Ishikawa (cell line): ENCODE measurements at regions not wholly inside any gene's neighbourhood (a gene's known extent, or its start where the extent isn't known, plus 50 kb on each side); places are given as distances from the start of the nearest gene placed in this dataset.

Experiments used
- CEBPB ChIP-seq: IDR thresholded peaks from 2 replicates; pipeline ENCODE4 v1.6.1; 2012
- CREB1 ChIP-seq: IDR thresholded peaks from 2 replicates; pipeline ENCODE4 v1.6.1; 2012; ENCODE audit warnings: low read depth
- EGR1 ChIP-seq: IDR thresholded peaks from 2 replicates; pipeline ENCODE4 v1.6.1; 2012
- EP300 ChIP-seq: IDR thresholded peaks from 2 replicates; pipeline ENCODE4 v1.6.1; 2012; ENCODE audit warnings: borderline replicate concordance
- FOXM1 ChIP-seq: IDR thresholded peaks from 2 replicates; pipeline ENCODE4 v1.6.1; 2012; ENCODE audit warnings: low read depth, borderline replicate concordance
- MAX ChIP-seq: IDR thresholded peaks from 2 replicates; pipeline ENCODE4 v1.6.1; 2012
- NFIC ChIP-seq: IDR thresholded peaks from 2 replicates; pipeline ENCODE4 v1.6.1; 2012
- RAD21 ChIP-seq: IDR thresholded peaks from 2 replicates; pipeline ENCODE4 v1.6.1; 2012; ENCODE audit warnings: low read depth
- REST ChIP-seq: IDR thresholded peaks from 2 replicates; pipeline ENCODE4 v1.6.1; 2012; ENCODE audit warnings: low read depth, mild to moderate bottlenecking
- TAF1 ChIP-seq: IDR thresholded peaks from 2 replicates; pipeline ENCODE4 v1.6.1; 2012; ENCODE audit warnings: low read depth, mild to moderate bottlenecking
- TCF12 ChIP-seq: IDR thresholded peaks from 2 replicates; pipeline ENCODE4 v1.6.1; 2012; ENCODE audit warnings: low read depth
- TEAD4 ChIP-seq: IDR thresholded peaks from 2 replicates; pipeline ENCODE4 v1.6.1; 2012
- USF1 ChIP-seq: IDR thresholded peaks from 2 replicates; pipeline ENCODE4 v1.6.1; 2012
- YY1 ChIP-seq: IDR thresholded peaks from 2 replicates; pipeline ENCODE4 v1.6.1; 2012; ENCODE audit warnings: low read depth
- ZBTB7A ChIP-seq: IDR thresholded peaks from 2 replicates; pipeline ENCODE4 v1.6.1; 2012; ENCODE audit warnings: low read depth

- TF ChIP-seq USF1 (no peak), REST (no peak), TCF12 (no peak), CREB1 (no peak), EP300 (no peak), RAD21 (no peak), FOXM1 (no peak), EGR1 (no peak), MAX (no peak), NFIC (no peak), ZBTB7A (no peak), TEAD4 (no peak), YY1 (no peak), TAF1 (no peak)
Measured at GRCh38 chr13:107956889-107957288, 258.4 kb downstream of the LIG4 start.

- TF ChIP-seq TEAD4 (no peak), EGR1 (no peak), TCF12 (no peak), REST (no peak), CEBPB (no peak), TAF1 (no peak), CREB1 (no peak), YY1 (no peak), RAD21 (no peak), USF1 (no peak)
Measured at GRCh38 chr13:107942030-107942617, 273.2 kb downstream of the LIG4 start.

GRCh38 chr13:107941345-107942029 lies 273.8 kb downstream of the LIG4 start:
- no peak for TF ChIP-seq EGR1
- TF ChIP-seq MAX: no peak
- no peak for TF ChIP-seq YY1
- no peak for TF ChIP-seq TEAD4
- TF ChIP-seq NFIC: no peak
- TF ChIP-seq TAF1: no peak
- no peak for TF ChIP-seq FOXM1
- TF ChIP-seq TCF12: no peak
- TF ChIP-seq REST: no peak
- no peak for TF ChIP-seq RAD21
- no peak for TF ChIP-seq CREB1
- TF ChIP-seq ZBTB7A: no peak
- no peak for TF ChIP-seq EP300
- TF ChIP-seq CEBPB: no peak
- TF ChIP-seq USF1: no peak

- TF ChIP-seq CEBPB: no peak
- TF ChIP-seq TCF12: no peak
- TF ChIP-seq TAF1: no peak
- no peak for TF ChIP-seq REST
- no peak for TF ChIP-seq CREB1
- TF ChIP-seq MAX: no peak
- no peak for TF ChIP-seq YY1
- no peak for TF ChIP-seq EGR1
- TF ChIP-seq NFIC: no peak
Measured at GRCh38 chr13:107937848-107938247, 277.5 kb downstream of the LIG4 start.
